Testis (tissue), 2 donors: ENCODE measurements at regions not wholly inside any gene's neighbourhood (a gene's known extent, or its start where the extent isn't known, plus 50 kb on each side); places are given as distances from the start of the nearest gene placed in this dataset.

ENCODE experiments used
- DNase-seq: peaks from one replicate; pipeline ENCODE4 v3.0.0-alpha.2; 2019
- H3K27ac ChIP-seq, 2 donors: fragments of 200-600 bp; sonication (generic); one replicate each; pipeline ENCODE4 v1.5.1; 2019
- H3K27me3 ChIP-seq: fragments of 200-600 bp; sonication (generic); one replicate; pipeline ENCODE4 v1.5.1; 2019
- H3K36me3 ChIP-seq: fragments of 200-600 bp; sonication (generic); one replicate; pipeline ENCODE4 v1.5.1; 2017; ENCODE audit warnings: low read depth; ENCODE audit errors: missing control alignments
- H3K4me1 ChIP-seq: fragments of 200-600 bp; sonication (generic); one replicate; pipeline ENCODE4 v1.5.1; 2019
- H3K4me3 ChIP-seq, 2 donors: fragments of 200-600 bp; sonication (generic); one replicate each; pipeline ENCODE4 v1.5.1; 2017 to 2019
- H3K9me3 ChIP-seq: fragments of 200-600 bp; sonication (generic); one replicate; pipeline ENCODE4 v1.5.1; 2017
- POLR2A ChIP-seq: fragments of 450-650 bp; IDR thresholded peaks from one replicate; pipeline ENCODE4 v1.6.1; 2017; ENCODE audit warnings: antibody characterized with exemption, mild to moderate bottlenecking, moderate library complexity
- WGBS, 2 donors: methylation state at CpG; one replicate each; pipeline ENCODE4 v1.1.5; 2018; 5-methylcytosine and 5-hydroxymethylcytosine counted together
- intact Hi-C: fragments of 100-400 bp; cut with DNase I; formaldehyde crosslinking; loops from one replicate; pipeline ENCODE4 v1.15.1; 2023; ENCODE audit warnings: low total_unique reads
- TF ChIP-seq, protein P1 (sequence below), 3 experiments: fragments of 450-650 bp in 2 of 3; fragments of 200-600 bp in 1 of 3; sonication (generic) in 1 of 3; IDR thresholded peaks; one replicate each; pipeline ENCODE4 v1.5.1; 2016 to 2019; ENCODE audit warnings: antibody characterized with exemption in 3 of 3, mild to moderate bottlenecking in 2 of 3, moderate library complexity in 1 of 3

DNA sequence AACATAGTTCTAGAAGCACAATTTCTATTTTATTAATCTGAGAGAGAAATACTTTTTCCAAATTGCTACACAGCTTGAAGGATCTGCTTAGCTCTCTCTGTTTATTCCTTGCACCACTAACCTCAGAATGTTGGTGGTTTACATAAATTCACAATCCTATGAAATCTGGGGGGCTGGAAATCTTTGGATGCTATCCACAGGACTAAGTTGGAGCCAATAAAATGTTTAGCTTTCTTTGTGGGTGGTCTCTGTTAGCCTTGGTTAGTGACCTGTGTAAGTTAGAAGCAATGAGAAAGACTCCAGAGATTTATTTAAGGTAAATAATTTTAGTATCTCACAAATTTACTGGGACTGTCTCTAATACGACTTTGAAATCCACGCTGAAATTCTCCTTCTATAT, 418.1 kb downstream of the ADGRL2 start:
- no peak overlapping the region for H3K4me3 ChIP-seq
- H3K27me3 ChIP-seq, result no peaks in the 10 kb centered on the region
- H3K9me3 ChIP-seq, result no peaks in the 10 kb centered on the region
- intact Hi-C loops, result no loop called here
- H3K27ac ChIP-seq, result no peak overlapping the region
- WGBS, 2 donors, result 56 to 68% methylated on average over 2 of the region's 2 CpGs
- no peaks in the 10 kb centered on the region for H3K36me3 ChIP-seq
- DNase-seq, result no peak
- H3K4me1 ChIP-seq, result no peaks in the 10 kb centered on the region
- TF ChIP-seq, protein P1, sequence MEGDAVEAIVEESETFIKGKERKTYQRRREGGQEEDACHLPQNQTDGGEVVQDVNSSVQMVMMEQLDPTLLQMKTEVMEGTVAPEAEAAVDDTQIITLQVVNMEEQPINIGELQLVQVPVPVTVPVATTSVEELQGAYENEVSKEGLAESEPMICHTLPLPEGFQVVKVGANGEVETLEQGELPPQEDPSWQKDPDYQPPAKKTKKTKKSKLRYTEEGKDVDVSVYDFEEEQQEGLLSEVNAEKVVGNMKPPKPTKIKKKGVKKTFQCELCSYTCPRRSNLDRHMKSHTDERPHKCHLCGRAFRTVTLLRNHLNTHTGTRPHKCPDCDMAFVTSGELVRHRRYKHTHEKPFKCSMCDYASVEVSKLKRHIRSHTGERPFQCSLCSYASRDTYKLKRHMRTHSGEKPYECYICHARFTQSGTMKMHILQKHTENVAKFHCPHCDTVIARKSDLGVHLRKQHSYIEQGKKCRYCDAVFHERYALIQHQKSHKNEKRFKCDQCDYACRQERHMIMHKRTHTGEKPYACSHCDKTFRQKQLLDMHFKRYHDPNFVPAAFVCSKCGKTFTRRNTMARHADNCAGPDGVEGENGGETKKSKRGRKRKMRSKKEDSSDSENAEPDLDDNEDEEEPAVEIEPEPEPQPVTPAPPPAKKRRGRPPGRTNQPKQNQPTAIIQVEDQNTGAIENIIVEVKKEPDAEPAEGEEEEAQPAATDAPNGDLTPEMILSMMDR (IDR thresholded peaks at IDR 0.05), result no peak
- TF ChIP-seq POLR2A, result no peak

DNA sequence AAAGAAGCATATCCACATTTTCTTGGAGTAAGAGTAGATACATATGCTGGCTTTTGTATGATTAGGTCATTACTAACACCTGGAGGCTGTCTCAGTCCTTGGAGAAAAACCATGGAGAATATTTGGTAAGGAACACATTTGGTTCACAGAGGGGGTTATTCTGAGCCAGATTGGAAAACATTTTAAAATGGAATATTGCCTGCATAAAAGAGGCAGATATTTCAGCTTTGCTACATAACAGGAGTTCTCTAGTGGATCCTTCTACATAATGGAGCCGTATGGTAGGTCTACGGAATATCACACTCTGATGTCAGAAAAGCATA, 415.1 kb downstream of the ADGRL2 start:
- Histone ChIP-seq H3K4me1 (no peaks in the 10 kb centered on the region), H3K9me3 (no peaks in the 10 kb centered on the region), H3K4me3 (no peak overlapping the region), H3K36me3 (no peaks in the 10 kb centered on the region), H3K27me3 (no peaks in the 10 kb centered on the region), H3K27ac (no peak overlapping the region)
- WGBS, 2 donors, result 94 to 98% methylated on average over 2 of the region's 2 CpGs
- intact Hi-C loops, result no loop called here
- TF ChIP-seq, protein P1 (IDR thresholded peaks at IDR 0.05), result no peak
- no peak for TF ChIP-seq POLR2A
- DNase-seq, result no peak

DNA sequence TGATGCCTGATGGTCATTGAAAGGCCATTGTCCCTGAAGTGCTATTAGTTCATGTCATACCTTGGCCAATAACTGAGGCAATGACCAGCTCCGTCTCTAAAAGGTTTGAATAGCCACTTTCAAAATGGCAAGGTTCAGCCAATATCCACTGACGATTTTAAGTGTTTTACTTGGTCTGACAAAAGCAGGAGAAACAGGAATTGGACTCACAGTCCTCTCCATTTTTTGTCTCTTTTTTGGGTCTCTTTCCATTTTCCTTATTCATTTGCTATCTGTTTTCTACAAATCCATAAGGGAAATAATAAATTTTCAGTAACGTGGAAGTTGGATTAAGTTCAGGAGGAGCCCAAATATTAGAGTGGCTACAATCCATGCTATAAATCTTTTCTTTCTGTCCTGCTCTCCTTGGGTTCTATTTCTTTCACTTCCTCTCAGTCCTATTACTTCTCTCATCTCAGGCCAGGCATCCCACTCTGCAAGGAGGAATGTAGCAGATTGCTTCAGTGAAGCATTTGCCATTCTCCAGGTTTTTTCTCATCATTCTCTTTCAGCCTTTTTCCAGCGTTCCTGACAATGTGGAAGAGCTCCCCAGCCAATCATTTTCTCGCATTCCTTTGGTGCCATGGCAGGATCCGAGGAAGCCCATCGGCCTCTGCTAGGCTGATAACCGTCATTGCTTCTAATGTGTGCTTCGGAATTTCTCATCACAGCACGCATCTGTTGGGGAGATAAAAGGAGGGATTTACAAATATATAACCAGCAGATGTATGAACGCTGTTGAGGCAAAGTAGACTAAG, 414.5 kb downstream of the ADGRL2 start:
- H3K4me3 ChIP-seq, result no peak overlapping the region
- no peaks in the 10 kb centered on the region for H3K4me1 ChIP-seq
- H3K27me3 ChIP-seq, result no peaks in the 10 kb centered on the region
- H3K36me3 ChIP-seq, result no peaks in the 10 kb centered on the region
- no peaks in the 10 kb centered on the region for H3K9me3 ChIP-seq
- intact Hi-C loops, result no loop called here
- no peak for TF ChIP-seq POLR2A
- TF ChIP-seq, protein P1 (IDR thresholded peaks at IDR 0.05), result no peak
- 75 to 79% methylated on average over 11 of the region's 11 CpGs for WGBS, 2 donors
- DNase-seq, result no peak
- no peak overlapping the region for H3K27ac ChIP-seq

GRCh38 chr1:82214606-82215005, 413.9 kb downstream of the ADGRL2 start:
- Histone ChIP-seq H3K4me3 (no peak overlapping the region), H3K27ac (no peak overlapping the region), H3K36me3 (no peaks in the 10 kb centered on the region), H3K9me3 (no peaks in the 10 kb centered on the region), H3K4me1 (no peaks in the 10 kb centered on the region), H3K27me3 (no peaks in the 10 kb centered on the region)
- TF ChIP-seq, protein P1 (IDR thresholded peaks at IDR 0.05), result no peak
- no peak for TF ChIP-seq POLR2A
- intact Hi-C loops, result no loop called here
- DNase-seq, result no peak

GRCh38 chr1:82197606-82198005, 396.9 kb downstream of the ADGRL2 start:
- Histone ChIP-seq H3K27me3 (no peaks in the 10 kb centered on the region), H3K4me1 (no peaks in the 10 kb centered on the region), H3K9me3 (no peaks in the 10 kb centered on the region), H3K4me3 (no peak overlapping the region), H3K27ac (no peak overlapping the region), H3K36me3 (no peaks in the 10 kb centered on the region)
- intact Hi-C loops, result no loop called here
- DNase-seq, result no peak
- WGBS, 2 donors, result 89 to 91% methylated on average over 3 of the region's 3 CpGs
- TF ChIP-seq POLR2A, result no peak
- TF ChIP-seq, protein P1 (IDR thresholded peaks at IDR 0.05), result no peak
